GM10248 (cell line): ENCODE measurements at regions not wholly inside any gene's neighbourhood (a gene's known extent, or its start where the extent isn't known, plus 50 kb on each side); places are given as distances from the start of the nearest gene placed in this dataset.

Source experiments
- CTCF ChIA-PET: fragments of 300-600 bp; sonication (Branson Sonifier 250); formaldehyde crosslinking; extraction: SDS; loops from one replicate; lab custom pipeline; 2021; ENCODE audit warnings: antibody characterized with exemption; lab: Yijun Ruan, JAX
- POLR2A ChIA-PET: fragments of 350-650 bp; sonication (Branson Sonifier 250); formaldehyde crosslinking; extraction: SDS; loops from one replicate; lab custom pipeline; 2020; ENCODE audit warnings: antibody characterized with exemption; lab: Yijun Ruan, JAX
- DNase-seq: peaks from one replicate; pipeline ENCODE4 v3.0.0; 2012; ENCODE audit errors: extremely low spot score
- CTCF ChIP-seq: IDR thresholded peaks from 2 replicates; pipeline ENCODE4 v1.5.1; 2012; ENCODE audit warnings: mild to moderate bottlenecking, low read depth; ENCODE audit errors: extremely low read depth, missing control alignments, control extremely low read depth

GRCh38 chr18:40754477-40754876, 1200.6 kb upstream of the PIK3C3 start:
- CTCF ChIA-PET, result no interaction called here
- no peak for DNase-seq

GRCh38 chr18:40752316-40752715, 1202.7 kb upstream of the PIK3C3 start:
- ChIA-PET POLR2A (no interaction called here), CTCF (no interaction called here)
- TF ChIP-seq CTCF, result no peak
- DNase-seq, result no peak

More at GRCh38 chr18:40754477-40754876, 1200.6 kb upstream of the PIK3C3 start:
- POLR2A ChIA-PET, result no interaction called here
- no peak for TF ChIP-seq CTCF

GRCh38 chr18:40751186-40751585, 1203.8 kb upstream of the PIK3C3 start:
- TF ChIP-seq CTCF, result no peak
- ChIA-PET CTCF (no interaction called here), POLR2A (no interaction called here)
- DNase-seq, result no peak

GRCh38 chr18:40739029-40739428, 1216.0 kb upstream of the PIK3C3 start:
- DNase-seq, result no peak
- TF ChIP-seq CTCF, result no peak
- ChIA-PET POLR2A (no interaction called here), CTCF (no interaction called here)

- no peak for TF ChIP-seq CTCF
- no peak for DNase-seq
- ChIA-PET POLR2A (no interaction called here), CTCF (no interaction called here)
Observed at GRCh38 chr18:40738321-40738880, 1216.6 kb upstream of the PIK3C3 start.

GRCh38 chr18:40708726-40709125, 1246.3 kb upstream of the PIK3C3 start:
- CTCF ChIA-PET, result no interaction called here
- POLR2A ChIA-PET, result no interaction called here
- no peak for TF ChIP-seq CTCF
- no peak for DNase-seq
